ENCODE measurements at regions not wholly inside any gene's neighbourhood (a gene's known extent, or its start where the extent isn't known, plus 50 kb on each side); places are given as distances from the start of the nearest gene placed in this dataset.

- no peak for DNase-seq (ENCODE audit: low read depth in 4 of 4, low spot score in 3 of 4)
Measured at GRCh38 chr12:126457776-126458175, 1392.5 kb downstream of the AACS start.

DNA sequence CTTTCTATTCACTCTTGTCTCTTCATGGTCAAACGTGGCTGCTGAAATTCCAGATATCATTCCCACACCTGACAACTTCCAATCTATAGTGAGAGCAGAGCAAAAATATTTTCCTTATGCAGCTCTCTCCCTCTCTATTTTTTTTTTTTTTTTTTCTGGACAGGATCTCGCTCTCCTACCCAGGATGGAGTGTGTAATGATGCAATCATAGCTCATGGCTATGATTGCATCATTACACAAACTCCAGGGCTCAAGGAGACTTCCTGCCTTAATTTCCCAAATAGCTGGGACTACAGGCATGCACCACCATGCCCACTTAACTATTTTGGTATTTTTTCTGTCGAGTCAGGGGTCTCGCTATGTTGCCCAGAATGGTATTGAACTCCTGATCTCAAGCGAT is 1398.9 kb downstream of the AACS start:
- DNase-seq (ENCODE audit: low read depth in 4 of 4, low spot score in 3 of 4) = no peak

DNA sequence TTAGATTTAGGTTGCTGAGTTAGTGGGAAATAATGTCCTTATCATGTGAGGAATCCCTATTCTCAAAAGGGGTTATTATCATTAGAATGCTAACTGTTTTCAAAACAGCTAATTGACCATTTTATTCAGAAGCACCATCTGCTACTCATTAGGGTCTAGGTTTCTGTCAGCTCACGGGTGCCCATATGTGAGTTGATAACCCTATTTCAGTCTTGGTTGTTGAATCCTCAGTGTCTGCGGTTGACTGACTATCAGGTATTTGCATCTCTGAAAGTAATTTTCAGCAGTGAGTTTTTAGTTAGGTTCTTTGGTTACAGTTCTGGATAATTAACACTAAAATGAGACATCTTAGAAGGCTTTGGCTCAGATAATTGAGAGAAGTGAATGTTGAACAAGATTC is 1404.0 kb downstream of the AACS start:
- no peak for DNase-seq (ENCODE audit: low read depth in 4 of 4, low spot score in 3 of 4)

DNA sequence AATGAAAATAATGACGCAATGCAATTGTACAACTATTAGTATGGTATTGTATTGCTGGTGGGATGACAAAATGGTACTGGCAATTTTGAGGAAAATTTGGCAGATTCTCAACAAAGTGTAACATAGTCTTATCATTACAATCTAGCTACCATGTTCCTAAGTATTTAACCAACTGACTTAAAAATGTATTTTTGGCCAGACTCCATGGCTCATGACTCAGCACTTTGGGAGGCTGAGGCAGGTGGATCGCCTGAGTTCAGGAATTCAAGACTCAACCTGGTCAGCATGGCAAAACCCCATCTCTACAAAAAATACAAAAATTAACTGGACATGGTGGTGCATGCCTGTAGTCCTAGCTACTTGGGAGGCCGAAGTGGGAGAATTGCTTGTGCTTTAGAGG is 1409.5 kb downstream of the AACS start:
- no peak for DNase-seq (ENCODE audit: low read depth in 4 of 4, low spot score in 3 of 4)

GRCh38 chr12:126480451-126480850 is 1415.2 kb downstream of the AACS start:
- no peak for DNase-seq (ENCODE audit: low read depth in 4 of 4, low spot score in 3 of 4)

GRCh38 chr12:126481688-126482087 is 1416.5 kb downstream of the AACS start:
- no peak for DNase-seq (ENCODE audit: low read depth in 4 of 4, low spot score in 3 of 4)

DNA sequence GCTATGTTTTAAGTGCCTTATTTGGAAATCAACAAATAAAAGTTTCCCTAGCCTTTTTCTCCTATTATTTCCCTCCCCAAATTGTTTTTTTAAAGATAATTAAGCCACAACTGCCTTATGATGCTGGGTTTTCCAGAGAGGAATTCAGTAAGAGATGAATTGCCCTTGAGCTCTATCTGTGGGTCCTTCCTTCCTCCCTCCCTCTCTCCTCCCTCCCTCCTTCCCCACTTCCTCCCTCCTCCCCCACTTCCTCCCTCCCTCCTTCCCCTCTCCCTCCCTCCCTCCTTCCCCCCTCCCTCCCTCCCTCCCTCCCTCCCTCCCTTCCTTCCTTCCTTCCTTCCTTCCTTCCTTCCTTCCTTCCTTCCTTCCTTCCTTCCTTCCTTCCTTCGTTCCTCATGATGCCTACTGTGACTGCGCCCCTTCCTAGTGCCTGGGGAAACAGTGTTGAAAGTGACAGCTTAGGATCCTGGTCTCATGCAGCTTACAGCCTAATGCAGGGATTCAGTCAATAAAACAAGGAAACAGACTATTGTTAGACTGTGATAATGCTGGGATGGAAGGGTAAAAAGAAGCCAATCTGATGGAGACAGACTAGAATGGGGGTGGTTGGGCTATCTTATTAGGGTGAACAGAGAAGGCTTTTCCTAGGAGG is 1417.1 kb downstream of the AACS start:
- no peak for DNase-seq (ENCODE audit: low read depth in 4 of 4, low spot score in 3 of 4)

GRCh38 chr12:126483145-126484068 is 1418.2 kb downstream of the AACS start:
- DNase-seq (ENCODE audit: low read depth in 4 of 4, low spot score in 3 of 4) = peak in 1 of 4 donors; percentile 7

DNA sequence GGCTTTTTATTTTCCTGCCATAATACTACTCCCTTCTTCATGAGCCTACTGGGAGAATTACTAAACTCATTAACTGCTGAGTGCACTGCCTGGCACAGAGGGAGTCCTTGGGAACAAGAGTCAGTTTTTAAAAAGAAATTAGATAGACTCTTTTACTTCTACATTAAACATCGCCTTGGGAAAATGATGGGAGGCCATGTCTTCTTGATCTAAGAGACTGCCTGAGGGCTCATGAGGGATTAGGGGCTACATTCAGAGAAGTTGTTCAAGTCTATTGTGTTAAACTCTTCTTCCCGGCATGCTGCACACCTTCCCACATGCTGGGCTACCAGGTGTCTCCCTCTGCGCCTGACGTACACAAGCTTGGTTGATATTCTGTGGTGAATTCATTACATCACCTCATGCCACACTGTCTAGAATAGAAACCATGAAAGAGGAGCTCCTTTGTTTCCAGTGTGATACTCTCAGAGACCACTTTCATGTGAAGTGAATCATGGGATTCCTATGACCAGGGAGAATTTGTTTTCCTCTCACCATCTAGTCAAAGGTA is 1422.3 kb downstream of the AACS start:
- no peak for DNase-seq (ENCODE audit: low read depth in 4 of 4, low spot score in 3 of 4)

DNA sequence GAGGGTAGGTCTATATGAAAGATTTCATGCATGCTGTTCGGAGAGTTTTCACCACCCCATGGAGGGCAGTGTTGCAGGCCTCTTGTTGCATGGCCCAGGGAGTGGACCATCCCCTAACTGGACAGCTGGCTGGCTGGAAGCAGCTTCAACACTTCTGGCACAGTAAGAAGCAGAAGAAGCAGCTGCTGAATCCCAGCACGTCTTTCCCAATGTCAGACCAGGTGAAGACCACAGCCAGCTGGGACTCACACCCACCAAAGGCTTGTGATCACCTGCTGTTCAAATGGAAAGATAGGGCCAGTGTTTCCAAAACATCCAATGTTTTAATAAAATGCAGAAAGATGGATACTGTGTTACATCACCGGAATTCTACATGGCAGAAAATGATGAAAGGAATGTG is 1423.6 kb downstream of the AACS start:
- no peak for DNase-seq (ENCODE audit: low read depth in 4 of 4, low spot score in 3 of 4)

GRCh38 chr12:126492181-126492580 is 1426.9 kb downstream of the AACS start:
- no peak for DNase-seq (ENCODE audit: low read depth in 4 of 4, low spot score in 3 of 4)

DNA sequence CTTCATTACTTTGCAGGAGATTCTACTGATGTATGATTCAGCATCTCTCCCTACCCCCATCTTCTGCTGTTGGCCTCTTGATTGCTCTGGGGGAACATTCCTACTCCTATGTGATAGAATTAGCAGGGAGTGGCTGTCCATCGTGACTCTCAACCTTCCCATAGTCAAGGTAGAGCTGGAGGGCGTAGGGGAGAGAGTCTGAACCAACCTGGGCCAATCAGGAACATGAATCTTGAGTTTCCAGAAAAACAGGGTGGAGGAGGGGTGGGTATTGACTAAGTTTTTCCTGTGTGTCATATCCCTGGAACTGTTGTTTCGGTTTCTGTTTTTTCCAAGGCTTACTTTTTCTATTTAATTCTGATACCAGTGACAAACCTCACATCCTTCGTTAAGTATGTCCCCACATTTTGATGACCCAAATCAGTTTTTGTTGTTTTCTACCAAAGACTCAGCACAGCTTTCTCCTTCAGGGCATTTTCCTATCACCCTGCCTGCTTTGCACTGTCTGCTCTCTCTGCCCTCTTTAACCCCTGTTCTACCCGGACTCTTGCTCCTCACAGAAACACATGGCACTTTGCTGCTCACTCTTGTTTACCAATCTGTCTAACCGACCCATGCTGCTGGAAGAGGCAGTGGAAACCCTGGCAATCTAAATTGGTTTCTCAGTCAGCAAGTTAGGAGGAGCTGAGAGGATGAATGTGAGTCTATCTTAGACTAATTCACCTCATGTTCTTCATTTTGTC is 1428.3 kb downstream of the AACS start:
- DNase-seq (ENCODE audit: low read depth in 4 of 4, low spot score in 3 of 4) = no peak

GRCh38 chr12:126496201-126496600 is 1431.0 kb downstream of the AACS start:
- no peak for DNase-seq (ENCODE audit: low read depth in 4 of 4, low spot score in 3 of 4)

DNA sequence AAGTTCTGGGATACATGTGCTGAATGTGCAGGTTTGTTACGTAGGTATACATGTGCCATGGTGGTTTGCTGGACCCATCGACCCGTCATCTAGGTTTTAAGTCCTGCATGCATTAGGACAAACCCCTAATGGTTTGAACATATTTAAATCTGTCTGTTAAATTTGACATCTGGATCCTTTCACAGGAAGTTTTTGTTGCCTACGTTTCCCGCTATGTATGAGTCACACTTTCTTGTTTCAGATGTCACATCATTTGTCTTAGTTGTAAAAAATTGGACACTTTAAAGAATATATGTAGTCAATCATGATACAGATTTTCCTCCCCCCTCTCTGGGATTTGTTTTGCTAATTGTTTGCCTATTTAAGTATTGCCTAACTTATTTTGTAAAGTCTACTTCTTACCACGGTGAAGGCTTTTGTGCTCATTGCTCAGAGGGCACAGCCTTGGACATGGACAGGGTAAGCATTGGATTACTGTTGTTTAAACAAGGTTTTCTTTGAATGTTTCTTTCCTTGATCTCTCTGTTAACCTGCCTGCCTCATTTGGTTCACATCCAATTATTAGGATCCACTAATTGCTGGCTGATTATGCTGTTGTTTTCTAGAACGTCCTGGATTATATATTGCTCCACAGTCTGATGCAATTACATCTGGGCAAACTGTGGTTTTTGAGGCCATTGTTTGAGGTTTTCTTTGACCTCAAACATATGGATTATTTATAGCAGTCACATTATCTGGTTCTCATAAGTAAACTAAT is 1441.4 kb downstream of the AACS start:
- DNase-seq (ENCODE audit: low read depth in 4 of 4, low spot score in 3 of 4) = no peak

DNA sequence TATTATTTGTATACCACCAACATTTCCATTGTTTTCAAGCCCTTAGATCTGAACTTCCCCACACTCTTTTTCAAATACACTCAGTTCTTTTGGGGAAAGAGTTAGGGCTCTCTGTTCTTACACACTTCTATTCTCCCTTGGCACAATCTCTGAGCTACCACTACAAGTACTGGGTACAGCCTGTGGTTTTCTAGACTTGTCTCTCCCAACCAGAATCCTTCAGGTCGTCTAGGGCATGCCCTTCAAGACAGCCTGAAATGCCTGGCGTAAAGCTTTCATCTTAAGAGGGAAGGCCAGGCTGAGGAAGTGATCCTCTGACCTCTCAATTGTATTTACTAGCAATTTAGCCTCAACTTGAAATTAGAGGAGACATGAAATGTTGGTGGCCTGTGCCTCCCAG is 1442.0 kb downstream of the AACS start:
- no peak for DNase-seq (ENCODE audit: low read depth in 4 of 4, low spot score in 3 of 4)

DNA sequence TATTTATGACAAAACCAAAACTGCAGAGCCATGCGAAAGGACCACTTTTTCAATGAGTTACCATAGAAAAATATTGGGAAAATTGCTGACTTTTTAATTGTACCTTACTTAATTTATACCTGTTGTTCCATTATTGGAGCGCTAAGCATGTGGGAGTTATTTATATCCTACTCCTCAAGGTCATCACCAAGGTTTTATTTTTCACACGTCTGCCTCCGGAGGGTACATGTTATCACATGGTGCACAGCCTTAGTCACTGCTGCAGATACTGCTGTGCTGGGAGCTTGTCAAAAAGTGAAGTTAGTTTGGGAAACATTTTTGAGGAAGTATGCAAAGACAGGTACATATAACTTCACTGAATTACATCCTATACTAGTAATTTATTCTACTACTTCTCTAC is 1444.3 kb downstream of the AACS start:
- DNase-seq (ENCODE audit: low read depth in 4 of 4, low spot score in 3 of 4) = no peak

DNA sequence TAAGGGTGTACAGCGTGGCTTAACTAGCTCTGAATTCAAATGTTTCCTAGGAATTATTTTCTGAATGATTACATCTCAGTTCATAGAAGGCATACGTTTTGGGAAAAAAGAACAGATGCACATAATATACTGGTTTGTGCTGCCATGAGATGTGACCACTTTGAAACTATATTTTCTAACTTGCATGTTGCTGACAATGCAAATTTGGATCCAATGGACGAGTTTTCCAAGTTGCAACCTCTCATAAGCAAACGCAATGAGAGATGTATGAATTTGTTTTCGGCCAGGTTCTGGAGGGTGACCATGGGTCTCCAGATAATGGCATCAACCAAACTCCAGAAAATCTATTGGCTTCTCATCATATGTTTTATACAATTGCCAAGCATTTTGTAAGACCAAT is 1445.4 kb downstream of the AACS start:
- no peak for DNase-seq (ENCODE audit: low read depth in 4 of 4, low spot score in 3 of 4)

GRCh38 chr12:126512916-126513913 is 1448.0 kb downstream of the AACS start:
- no peak for DNase-seq (ENCODE audit: low read depth in 4 of 4, low spot score in 3 of 4)

- no peak for DNase-seq (ENCODE audit: low read depth in 4 of 4, low spot score in 3 of 4)
Measured at GRCh38 chr12:126518596-126519200, 1453.5 kb downstream of the AACS start.

Data from right renal pelvis (tissue), 4 donors.